Upper lobe of left lung (tissue), 4 donors: ENCODE measurements at regions not wholly inside any gene's neighbourhood (a gene's known extent, or its start where the extent isn't known, plus 50 kb on each side); places are given as distances from the start of the nearest gene placed in this dataset.

Experiments
- CTCF ChIP-seq, 6 experiments: fragments of 450-650 bp in 4 of 6; fragments of 200-600 bp in 2 of 6; sonication (generic) in 2 of 6; IDR thresholded peaks; one replicate each; pipeline ENCODE4 v1.5.1; 2016 to 2019; ENCODE audit warnings: antibody characterized with exemption in 6 of 6
- EP300 ChIP-seq, 4 donors: sonication (generic); formaldehyde crosslinking; IDR thresholded peaks; one replicate each; pipeline ENCODE4 v1.5.1; 2017; ENCODE audit warnings: antibody characterized with exemption in 4 of 4, control low read depth in 2 of 4
- POLR2A ChIP-seq, 4 donors: fragments of 450-650 bp; IDR thresholded peaks; one replicate each; pipeline ENCODE4 v1.5.1; 2016 to 2017; ENCODE audit warnings: antibody characterized with exemption in 4 of 4, mild to moderate bottlenecking in 2 of 4

GRCh38 chr6:160917572-160917971 lies 74.0 kb upstream of the MAP3K4 start:
- TF ChIP-seq CTCF (IDR thresholded peaks at IDR 0.05) (no peak), POLR2A (IDR thresholded peaks at IDR 0.05) (no peak), EP300 (IDR thresholded peaks at IDR 0.05) (no peak)
